Fibroblast of skin of back (primary cell): ENCODE measurements at regions not wholly inside any gene's neighbourhood (a gene's known extent, or its start where the extent isn't known, plus 50 kb on each side); places are given as distances from the start of the nearest gene placed in this dataset.
A peak's percentile ranks its signal among the peaks of the same experiment; 100 is the strongest.
"Not testable (repeated sequence)": the region's sequence is repeated elsewhere in the genome, so short reads cannot be mapped to it uniquely, and the experiment has no call there.

Experiments
- DNase-seq: peaks from one replicate; pipeline ENCODE4 v3.0.0-alpha.2; 2013

- no peak for DNase-seq
Measured at GRCh38 chr5:152529440-152529839, 124.4 kb upstream of the NMUR2 start.

- DNase-seq = peak; percentile 50
Measured at GRCh38 chr5:152532714-152533113, 127.6 kb upstream of the NMUR2 start.

GRCh38 chr5:152534641-152535040 lies 129.6 kb upstream of the NMUR2 start:
- no peak for DNase-seq

- peak; percentile 27 for DNase-seq
Measured at GRCh38 chr5:152542741-152543140, 137.7 kb upstream of the NMUR2 start.

- DNase-seq = no peak
Measured at GRCh38 chr5:152546493-152546892, 141.4 kb upstream of the NMUR2 start.

GRCh38 chr5:152547202-152547601 lies 142.1 kb upstream of the NMUR2 start:
- DNase-seq = no peak

GRCh38 chr5:152549709-152550108 lies 144.6 kb upstream of the NMUR2 start:
- no peak for DNase-seq

GRCh38 chr5:152551061-152551460 lies 146.0 kb upstream of the NMUR2 start:
- no peak for DNase-seq

- no peak for DNase-seq
Measured at GRCh38 chr5:152556784-152557183, 151.7 kb upstream of the NMUR2 start.

GRCh38 chr5:152560512-152561137 lies 155.5 kb upstream of the NMUR2 start:
- peak; percentile 50 for DNase-seq

- DNase-seq = no peak
Measured at GRCh38 chr5:152568016-152568415, 162.9 kb upstream of the NMUR2 start.

GRCh38 chr5:152572812-152573211 lies 167.7 kb upstream of the NMUR2 start:
- DNase-seq = no peak

GRCh38 chr5:152584103-152584502 lies 179.0 kb upstream of the NMUR2 start:
- no peak for DNase-seq

- DNase-seq = no peak
Measured at GRCh38 chr5:152592416-152592815, 187.3 kb upstream of the NMUR2 start.

- DNase-seq = no peak
Measured at GRCh38 chr5:152593388-152593787, 188.3 kb upstream of the NMUR2 start.

- no peak for DNase-seq
Measured at GRCh38 chr5:152595405-152595804, 190.3 kb upstream of the NMUR2 start.

- DNase-seq = no peak
Measured at GRCh38 chr5:152599096-152599495, 194.0 kb upstream of the NMUR2 start.

GRCh38 chr5:152601806-152602732 lies 197.0 kb upstream of the NMUR2 start:
- no peak for DNase-seq

GRCh38 chr5:152606050-152606449 lies 201.0 kb upstream of the NMUR2 start:
- not testable (repeated sequence) for DNase-seq

GRCh38 chr5:152606776-152607364 lies 201.8 kb upstream of the NMUR2 start:
- DNase-seq = no peak

GRCh38 chr5:152607401-152608160 lies 202.5 kb upstream of the NMUR2 start:
- no peak for DNase-seq

- no peak for DNase-seq
Measured at GRCh38 chr5:152608458-152608857, 203.4 kb upstream of the NMUR2 start.

GRCh38 chr5:152619756-152620155 lies 214.7 kb upstream of the NMUR2 start:
- no peak for DNase-seq
